LoVo (cell line): ENCODE measurements at regions not wholly inside any gene's neighbourhood (a gene's known extent, or its start where the extent isn't known, plus 50 kb on each side); places are given as distances from the start of the nearest gene placed in this dataset.
"Not testable (repeated sequence)": the region's sequence is repeated elsewhere in the genome, so short reads cannot be mapped to it uniquely, and the experiment has no call there.

ENCODE experiments used
- DNase-seq: peaks from one replicate; pipeline ENCODE4 v3.0.0-alpha.2; 2016; ENCODE audit warnings: low spot score

GRCh38 chr4:25981749-25982148, 67.7 kb downstream of the SMIM20 start:
- no peak for DNase-seq

GRCh38 chr4:25982962-25983361, 68.9 kb downstream of the SMIM20 start:
- DNase-seq = no peak

GRCh38 chr4:25984266-25984665, 70.2 kb downstream of the SMIM20 start:
- no peak for DNase-seq

- DNase-seq = no peak
Observed at GRCh38 chr4:25984796-25985195, 70.8 kb downstream of the SMIM20 start.

- DNase-seq = no peak
Observed at GRCh38 chr4:25986807-25987206, 72.8 kb downstream of the SMIM20 start.

GRCh38 chr4:25991340-25991739, 77.3 kb downstream of the SMIM20 start:
- DNase-seq = no peak

- DNase-seq = no peak
Observed at GRCh38 chr4:25993395-25994185, 79.6 kb downstream of the SMIM20 start.

- DNase-seq = not testable (repeated sequence)
Observed at GRCh38 chr4:25994577-25994976, 80.6 kb downstream of the SMIM20 start.

- no peak for DNase-seq
Observed at GRCh38 chr4:26000274-26000950, 86.4 kb downstream of the SMIM20 start.

- no peak for DNase-seq
Observed at GRCh38 chr4:26001413-26001812, 87.4 kb downstream of the SMIM20 start.

GRCh38 chr4:26001816-26002215, 87.8 kb downstream of the SMIM20 start:
- no peak for DNase-seq

GRCh38 chr4:26003056-26003455, 89.0 kb downstream of the SMIM20 start:
- no peak for DNase-seq

GRCh38 chr4:26004290-26004689, 90.3 kb downstream of the SMIM20 start:
- DNase-seq = no peak

- no peak for DNase-seq
Observed at GRCh38 chr4:26005764-26006163, 91.7 kb downstream of the SMIM20 start.

- no peak for DNase-seq
Observed at GRCh38 chr4:26008737-26009136, 94.7 kb downstream of the SMIM20 start.

- DNase-seq = no peak
Observed at GRCh38 chr4:26009502-26009901, 95.5 kb downstream of the SMIM20 start.

GRCh38 chr4:26010304-26010703, 96.3 kb downstream of the SMIM20 start:
- no peak for DNase-seq

GRCh38 chr4:26013629-26014028, 99.6 kb downstream of the SMIM20 start:
- DNase-seq = no peak

- no peak for DNase-seq
Observed at GRCh38 chr4:26015133-26015651, 101.2 kb downstream of the SMIM20 start.

- no peak for DNase-seq
Observed at GRCh38 chr4:26015906-26016305, 101.9 kb downstream of the SMIM20 start.

- no peak for DNase-seq
Observed at GRCh38 chr4:26017531-26017930, 103.5 kb downstream of the SMIM20 start.

GRCh38 chr4:26017961-26018700, 104.1 kb downstream of the SMIM20 start:
- not testable (repeated sequence) for DNase-seq
